ENCODE measurements at regions not wholly inside any gene's neighbourhood (a gene's known extent, or its start where the extent isn't known, plus 50 kb on each side); places are given as distances from the start of the nearest gene placed in this dataset.
"Not testable (repeated sequence)": the region's sequence is repeated elsewhere in the genome, so short reads cannot be mapped to it uniquely, and the experiment has no call there.

- Histone ChIP-seq H3K9me3 (ENCODE audit: low read length) (no peaks in the 10 kb centered on the region), H3K27me3 (ENCODE audit: insufficient read depth, low read length, poor library complexity, severe bottlenecking) (no peaks in the 10 kb centered on the region), H3K4me1 (ENCODE audit: insufficient read depth, low read length) (no peaks in the 10 kb centered on the region), H3K36me3 (ENCODE audit: insufficient read depth, low read length) (no peaks in the 10 kb centered on the region), H3K27ac (ENCODE audit: low read depth, low read length) (no peak overlapping the region), H3K4me3 (ENCODE audit: low read length) (no peak overlapping the region)
- POLR2A ChIA-PET, result no interaction called here
- no peaks in the 10 kb centered on the region for H3K27me3 Mint-ChIP-seq
- peaks cover 2 to 14% (median 7%) of the 10 kb centered on the region in 5 donors for H3K9me3 Mint-ChIP-seq
- H3K27ac Mint-ChIP-seq, result no peak overlapping the region
- no peaks in the 10 kb centered on the region for H3K36me3 Mint-ChIP-seq
- H3K4me1 Mint-ChIP-seq, result no peaks in the 10 kb centered on the region
- CTCF ChIA-PET, result no interaction called here
- no peak for DNase-seq
- H3K4me3 Mint-ChIP-seq, result no peak overlapping the region
Observed at GRCh38 chr4:29104694-29105093, 1615.5 kb upstream of the PCDH7 start.

GRCh38 chr4:29113960-29114359, 1606.2 kb upstream of the PCDH7 start:
- H3K9me3 ChIP-seq (ENCODE audit: low read length), result no peaks in the 10 kb centered on the region
- H3K4me3 ChIP-seq (ENCODE audit: low read length), result no peak overlapping the region
- Mint-ChIP-seq H3K4me1 (no peaks in the 10 kb centered on the region), H3K4me3 (no peak overlapping the region), H3K27ac (no peak overlapping the region), H3K9me3 (peaks cover 0 to 16% (median 12%) of the 10 kb centered on the region in 5 donors), H3K27me3 (no peaks in the 10 kb centered on the region), H3K36me3 (no peaks in the 10 kb centered on the region)
- H3K27me3 ChIP-seq (ENCODE audit: insufficient read depth, low read length, poor library complexity, severe bottlenecking), result no peaks in the 10 kb centered on the region
- no peak for DNase-seq
- no peak overlapping the region for H3K27ac ChIP-seq (ENCODE audit: low read depth, low read length)
- ChIA-PET POLR2A (no interaction called here), CTCF (no interaction called here)
- no peaks in the 10 kb centered on the region for H3K4me1 ChIP-seq (ENCODE audit: insufficient read depth, low read length)
- H3K36me3 ChIP-seq (ENCODE audit: insufficient read depth, low read length), result no peaks in the 10 kb centered on the region

GRCh38 chr4:29117231-29117722, 1602.9 kb upstream of the PCDH7 start:
- H3K4me1 ChIP-seq (ENCODE audit: insufficient read depth, low read length); H3K36me3 ChIP-seq (ENCODE audit: insufficient read depth, low read length); H3K4me1 Mint-ChIP-seq; H3K4me3 ChIP-seq (ENCODE audit: low read length); H3K27me3 ChIP-seq (ENCODE audit: insufficient read depth, low read length, poor library complexity, severe bottlenecking); H3K36me3 Mint-ChIP-seq; H3K27ac Mint-ChIP-seq; H3K27me3 Mint-ChIP-seq; DNase-seq; CTCF ChIA-PET; H3K9me3 ChIP-seq (ENCODE audit: low read length); POLR2A ChIA-PET; H3K4me3 Mint-ChIP-seq; H3K27ac ChIP-seq (ENCODE audit: low read depth, low read length): not testable (repeated sequence)
- peaks cover 0 to 13% (median 11%) of the 10 kb centered on the region in 5 donors for H3K9me3 Mint-ChIP-seq

GRCh38 chr4:29121586-29121985, 1598.6 kb upstream of the PCDH7 start:
- DNase-seq, result no peak
- H3K27ac Mint-ChIP-seq, result no peak overlapping the region
- Histone ChIP-seq H3K27me3 (ENCODE audit: insufficient read depth, low read length, poor library complexity, severe bottlenecking) (no peaks in the 10 kb centered on the region), H3K4me1 (ENCODE audit: insufficient read depth, low read length) (no peaks in the 10 kb centered on the region), H3K9me3 (ENCODE audit: low read length) (no peaks in the 10 kb centered on the region), H3K27ac (ENCODE audit: low read depth, low read length) (no peak overlapping the region), H3K4me3 (ENCODE audit: low read length) (no peak overlapping the region), H3K36me3 (ENCODE audit: insufficient read depth, low read length) (no peaks in the 10 kb centered on the region)
- ChIA-PET POLR2A (no interaction called here), CTCF (no interaction called here)
- no peaks in the 10 kb centered on the region for H3K36me3 Mint-ChIP-seq
- H3K27me3 Mint-ChIP-seq, result no peaks in the 10 kb centered on the region
- H3K4me1 Mint-ChIP-seq, result no peaks in the 10 kb centered on the region
- no peak overlapping the region for H3K4me3 Mint-ChIP-seq
- peaks cover 3 to 16% (median 7%) of the 10 kb centered on the region in 5 donors for H3K9me3 Mint-ChIP-seq

- no peaks in the 10 kb centered on the region for H3K27me3 ChIP-seq (ENCODE audit: insufficient read depth, low read length, poor library complexity, severe bottlenecking)
- Mint-ChIP-seq H3K27ac (no peak overlapping the region), H3K4me3 (no peak overlapping the region), H3K9me3 (peaks cover 3 to 38% (median 10%) of the 10 kb centered on the region in 5 donors), H3K27me3 (no peaks in the 10 kb centered on the region), H3K4me1 (no peaks in the 10 kb centered on the region), H3K36me3 (no peaks in the 10 kb centered on the region)
- no peak for DNase-seq
- H3K27ac ChIP-seq (ENCODE audit: low read depth, low read length), result no peak overlapping the region
- no peak overlapping the region for H3K4me3 ChIP-seq (ENCODE audit: low read length)
- no peaks in the 10 kb centered on the region for H3K36me3 ChIP-seq (ENCODE audit: insufficient read depth, low read length)
- no peaks in the 10 kb centered on the region for H3K4me1 ChIP-seq (ENCODE audit: insufficient read depth, low read length)
- H3K9me3 ChIP-seq (ENCODE audit: low read length), result no peaks in the 10 kb centered on the region
- POLR2A ChIA-PET, result no interaction called here
- CTCF ChIA-PET, result interaction anchor here (0.8 kb wide), 1 partner anchor 10 kb away, joined by 3 read pairs; no protein-coding TSS in a partner anchor
Observed at GRCh38 chr4:29128810-29129209, 1591.4 kb upstream of the PCDH7 start.

- no peaks in the 10 kb centered on the region for H3K9me3 ChIP-seq (ENCODE audit: low read length)
- no peaks in the 10 kb centered on the region for H3K36me3 ChIP-seq (ENCODE audit: insufficient read depth, low read length)
- no peak for DNase-seq
- ChIA-PET CTCF (no interaction called here), POLR2A (no interaction called here)
- Mint-ChIP-seq H3K4me1 (no peaks in the 10 kb centered on the region), H3K9me3 (peaks cover 2 to 36% (median 12%) of the 10 kb centered on the region in 5 donors), H3K4me3 (no peak overlapping the region), H3K36me3 (no peaks in the 10 kb centered on the region), H3K27ac (no peak overlapping the region), H3K27me3 (no peaks in the 10 kb centered on the region)
- H3K4me3 ChIP-seq (ENCODE audit: low read length), result no peak overlapping the region
- H3K4me1 ChIP-seq (ENCODE audit: insufficient read depth, low read length), result no peaks in the 10 kb centered on the region
- H3K27me3 ChIP-seq (ENCODE audit: insufficient read depth, low read length, poor library complexity, severe bottlenecking), result no peaks in the 10 kb centered on the region
- H3K27ac ChIP-seq (ENCODE audit: low read depth, low read length), result no peak overlapping the region
Observed at GRCh38 chr4:29131304-29131703, 1588.9 kb upstream of the PCDH7 start.

- Mint-ChIP-seq H3K9me3 (peaks cover 0 to 19% (median 5%) of the 10 kb centered on the region in 5 donors), H3K4me3 (no peak overlapping the region), H3K36me3 (no peaks in the 10 kb centered on the region), H3K27ac (no peak overlapping the region), H3K4me1 (no peaks in the 10 kb centered on the region), H3K27me3 (no peaks in the 10 kb centered on the region)
- H3K4me3 ChIP-seq (ENCODE audit: low read length), result no peak overlapping the region
- ChIA-PET POLR2A (no interaction called here), CTCF (no interaction called here)
- H3K27ac ChIP-seq (ENCODE audit: low read depth, low read length), result no peak overlapping the region
- H3K9me3 ChIP-seq (ENCODE audit: low read length), result no peaks in the 10 kb centered on the region
- H3K27me3 ChIP-seq (ENCODE audit: insufficient read depth, low read length, poor library complexity, severe bottlenecking), result no peaks in the 10 kb centered on the region
- no peaks in the 10 kb centered on the region for H3K4me1 ChIP-seq (ENCODE audit: insufficient read depth, low read length)
- no peaks in the 10 kb centered on the region for H3K36me3 ChIP-seq (ENCODE audit: insufficient read depth, low read length)
- no peak for DNase-seq
Observed at GRCh38 chr4:29142708-29143107, 1577.5 kb upstream of the PCDH7 start.

- H3K27ac ChIP-seq (ENCODE audit: low read depth, low read length), result no peak overlapping the region
- POLR2A ChIA-PET, result no interaction called here
- no peaks in the 10 kb centered on the region for H3K4me1 Mint-ChIP-seq
Observed at GRCh38 chr4:29151584-29151983, 1568.6 kb upstream of the PCDH7 start.

GRCh38 chr4:29153642-29154041, 1566.5 kb upstream of the PCDH7 start:
- POLR2A ChIA-PET, result no interaction called here
- Histone ChIP-seq H3K4me1 (ENCODE audit: insufficient read depth, low read length) (no peaks in the 10 kb centered on the region), H3K36me3 (ENCODE audit: insufficient read depth, low read length) (no peaks in the 10 kb centered on the region), H3K4me3 (ENCODE audit: low read length) (no peak overlapping the region), H3K27ac (ENCODE audit: low read depth, low read length) (no peak overlapping the region), H3K27me3 (ENCODE audit: insufficient read depth, low read length, poor library complexity, severe bottlenecking) (no peaks in the 10 kb centered on the region), H3K9me3 (ENCODE audit: low read length) (no peaks in the 10 kb centered on the region)
- H3K27ac Mint-ChIP-seq, result no peak overlapping the region
- no peaks in the 10 kb centered on the region for H3K27me3 Mint-ChIP-seq
- CTCF ChIA-PET, result no interaction called here
- no peak for DNase-seq
- H3K4me1 Mint-ChIP-seq, result no peaks in the 10 kb centered on the region
- H3K9me3 Mint-ChIP-seq, result peaks cover 9 to 30% (median 15%) of the 10 kb centered on the region in 5 donors
- H3K4me3 Mint-ChIP-seq, result no peak overlapping the region
- H3K36me3 Mint-ChIP-seq, result no peaks in the 10 kb centered on the region

More at GRCh38 chr4:29151584-29151983, 1568.6 kb upstream of the PCDH7 start:
- no peak for DNase-seq
- Histone ChIP-seq H3K4me1 (ENCODE audit: insufficient read depth, low read length) (no peaks in the 10 kb centered on the region), H3K4me3 (ENCODE audit: low read length) (no peak overlapping the region), H3K9me3 (ENCODE audit: low read length) (no peaks in the 10 kb centered on the region), H3K36me3 (ENCODE audit: insufficient read depth, low read length) (no peaks in the 10 kb centered on the region), H3K27me3 (ENCODE audit: insufficient read depth, low read length, poor library complexity, severe bottlenecking) (no peaks in the 10 kb centered on the region)
- Mint-ChIP-seq H3K27ac (no peak overlapping the region), H3K27me3 (no peaks in the 10 kb centered on the region), H3K4me3 (no peak overlapping the region), H3K36me3 (no peaks in the 10 kb centered on the region), H3K9me3 (peaks cover 7 to 31% (median 16%) of the 10 kb centered on the region in 5 donors)
- CTCF ChIA-PET, result no interaction called here
